Astrocyte of the cerebellum (primary cell): ENCODE measurements at regions not wholly inside any gene's neighbourhood (a gene's known extent, or its start where the extent isn't known, plus 50 kb on each side); places are given as distances from the start of the nearest gene placed in this dataset.

Source experiments
- DNase-seq: peaks from one replicate; pipeline ENCODE4 v3.0.0-alpha.2; 2011; ENCODE audit warnings: low read depth
- H3K4me3 ChIP-seq: 2 replicates; pipeline ENCODE4 v1.5.1; 2011; ENCODE audit warnings: mild to moderate bottlenecking, low read depth, low read length, moderate library complexity
- CTCF ChIP-seq: IDR thresholded peaks from 2 replicates; pipeline ENCODE4 v1.5.1; 2012; ENCODE audit warnings: low read length, low read depth, moderate library complexity, mild to moderate bottlenecking; ENCODE audit errors: missing control alignments
- in situ Hi-C: cut with HindIII; loops from 2 replicates; pipeline ENCODE4 v1.10.0; 2017; ENCODE audit warnings: low sequenced_read_pairs

GRCh38 chr17:43327834-43328420 is 70.9 kb upstream of the ARL4D start:
- in situ Hi-C loops: no loop called here
- no peak for TF ChIP-seq CTCF
- H3K4me3 ChIP-seq: no peak overlapping the region
- DNase-seq: no peak

- no peak overlapping the region for H3K4me3 ChIP-seq
- DNase-seq: no peak
- in situ Hi-C loops: no loop called here
- TF ChIP-seq CTCF: no peak
Measured at GRCh38 chr17:43327421-43327820, 71.4 kb upstream of the ARL4D start.

- no peak overlapping the region for H3K4me3 ChIP-seq
- no peak for DNase-seq
- no peak for TF ChIP-seq CTCF
- in situ Hi-C loops: no loop called here
Measured at GRCh38 chr17:43326490-43327275, 72.1 kb upstream of the ARL4D start.

GRCh38 chr17:43324205-43324893 is 74.4 kb upstream of the ARL4D start:
- in situ Hi-C loops: no loop called here

GRCh38 chr17:43319293-43320124 is 79.3 kb upstream of the ARL4D start:
- H3K4me3 ChIP-seq: no peak overlapping the region
- in situ Hi-C loops: no loop called here
- no peak for DNase-seq
- no peak for TF ChIP-seq CTCF

More at GRCh38 chr17:43324205-43324893, 74.4 kb upstream of the ARL4D start:
- no peak for DNase-seq
- no peak overlapping the region for H3K4me3 ChIP-seq
- peak; percentile 23 for TF ChIP-seq CTCF

- in situ Hi-C loops: no loop called here
- no peak for TF ChIP-seq CTCF
- H3K4me3 ChIP-seq: no peak overlapping the region
- no peak for DNase-seq
Measured at GRCh38 chr17:43316522-43317142, 82.2 kb upstream of the ARL4D start.
